Esophagus muscularis mucosa (tissue), 4 donors: ENCODE measurements at regions not wholly inside any gene's neighbourhood (a gene's known extent, or its start where the extent isn't known, plus 50 kb on each side); places are given as distances from the start of the nearest gene placed in this dataset.

Source experiments
- DNase-seq: peaks from one replicate; pipeline ENCODE4 v3.0.0-alpha.2; 2017; ENCODE audit errors: extremely low spot score
- H3K27ac ChIP-seq, 4 donors: fragments of 200-600 bp; sonication (generic); replicated peaks in 1 of 4; 1 replicate in 3 of 4; 2 replicates in 1 of 4; pipeline ENCODE4 v1.5.1; 2016 to 2019; ENCODE audit warnings: mild to moderate bottlenecking in 1 of 4
- H3K27me3 ChIP-seq, 4 donors: fragments of 200-600 bp; sonication (generic); one replicate each; pipeline versions ENCODE4 v1.5.1 to v1.6.0; 2016 to 2019
- H3K36me3 ChIP-seq, 4 donors: fragments of 200-600 bp; sonication (generic); one replicate each; pipeline ENCODE4 v1.5.1; 2016 to 2019
- H3K4me1 ChIP-seq, 4 donors: fragments of 200-600 bp; sonication (generic); one replicate each; pipeline ENCODE4 v1.5.1; 2016 to 2019
- H3K4me3 ChIP-seq, 4 donors: fragments of 200-600 bp; sonication (generic); 1 replicate in 2 of 4; 2 replicates in 2 of 4; pipeline ENCODE4 v1.5.1; 2016 to 2019; ENCODE audit warnings: mild to moderate bottlenecking in 4 of 4, moderate library complexity in 1 of 4
- H3K9me3 ChIP-seq, 4 donors: fragments of 200-600 bp; sonication (generic); 1 replicate in 3 of 4; 2 replicates in 1 of 4; pipeline ENCODE4 v1.5.1; 2016 to 2019
- EP300 ChIP-seq: sonication (generic); formaldehyde crosslinking; IDR thresholded peaks from one replicate; pipeline ENCODE4 v1.6.1; 2017; ENCODE audit warnings: antibody characterized with exemption
- POLR2A ChIP-seq: fragments of 450-650 bp; IDR thresholded peaks from one replicate; pipeline ENCODE4 v1.6.1; 2017; ENCODE audit warnings: antibody characterized with exemption, moderate library complexity, mild to moderate bottlenecking, low read depth
- POLR2AphosphoS5 ChIP-seq, 2 donors: sonication (generic); formaldehyde crosslinking; IDR thresholded peaks; one replicate each; pipeline ENCODE4 v1.6.1; 2017; ENCODE audit warnings: antibody characterized with exemption in 2 of 2
- WGBS: methylation state at CpG from one replicate; pipeline ENCODE4 v1.1.5; 2018; 5-methylcytosine and 5-hydroxymethylcytosine counted together
- intact Hi-C: fragments of 100-400 bp; cut with DNase I; formaldehyde crosslinking; loops from one replicate; pipeline ENCODE4 v1.15.1; 2023
- TF ChIP-seq, protein P1 (sequence below), 3 experiments: fragments of 200-600 bp in 2 of 3; fragments of 450-650 bp in 1 of 3; sonication (generic) in 2 of 3; IDR thresholded peaks; one replicate each; pipeline ENCODE4 v1.5.1; 2017 to 2019; ENCODE audit warnings: antibody characterized with exemption in 3 of 3, mild to moderate bottlenecking in 2 of 3, moderate library complexity in 1 of 3

DNA sequence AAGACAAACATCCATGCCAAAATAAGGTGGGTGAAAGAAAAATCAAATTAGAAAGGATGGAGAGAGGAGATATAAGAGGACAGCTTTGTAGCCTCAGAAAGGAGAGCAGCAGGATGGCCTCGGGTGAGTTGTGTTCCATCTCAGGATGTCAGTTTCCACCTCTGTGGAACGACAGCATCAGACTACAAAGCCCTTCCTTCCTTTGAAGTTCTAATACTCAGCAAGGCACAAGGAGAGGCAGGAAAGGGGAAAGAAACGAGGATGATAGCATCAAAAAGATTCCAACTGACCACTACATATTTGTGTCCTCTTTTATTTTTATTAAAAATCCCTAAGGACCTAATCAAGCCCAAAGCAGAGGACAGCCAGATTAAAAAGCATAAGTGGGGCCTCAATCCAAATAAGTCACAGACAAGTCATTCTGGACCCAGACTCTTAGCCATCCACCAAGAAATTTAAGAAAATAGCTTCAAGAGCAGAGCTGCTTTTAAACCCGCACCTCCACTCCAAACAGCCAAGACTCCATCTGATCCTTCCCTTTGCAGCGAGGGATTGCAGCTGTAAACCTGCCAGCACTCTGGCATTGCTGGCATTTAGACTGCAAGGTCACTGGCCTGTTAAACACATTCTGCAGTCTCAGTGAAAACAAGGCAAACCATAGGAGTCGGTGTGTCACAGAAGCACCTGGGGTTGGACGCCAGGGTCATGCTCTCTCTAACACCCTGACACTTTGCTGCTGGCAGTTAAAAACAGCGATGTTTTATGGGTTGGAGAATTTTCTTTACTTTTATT, 314.5 kb upstream of the CHAC2 start:
- WGBS: 53% methylated on average over 8 of the region's 8 CpGs
- no peaks in the 10 kb centered on the region for H3K36me3 ChIP-seq
- intact Hi-C loops: no loop called here
- no peak for DNase-seq
- H3K4me1 ChIP-seq: peaks cover 9 to 20% (median 11%) of the 10 kb centered on the region in 4 donors
- no peaks in the 10 kb centered on the region for H3K27me3 ChIP-seq
- TF ChIP-seq EP300 (no peak), POLR2A (no peak), POLR2AphosphoS5 (IDR thresholded peaks at IDR 0.05) (no peak)
- TF ChIP-seq, protein P1, sequence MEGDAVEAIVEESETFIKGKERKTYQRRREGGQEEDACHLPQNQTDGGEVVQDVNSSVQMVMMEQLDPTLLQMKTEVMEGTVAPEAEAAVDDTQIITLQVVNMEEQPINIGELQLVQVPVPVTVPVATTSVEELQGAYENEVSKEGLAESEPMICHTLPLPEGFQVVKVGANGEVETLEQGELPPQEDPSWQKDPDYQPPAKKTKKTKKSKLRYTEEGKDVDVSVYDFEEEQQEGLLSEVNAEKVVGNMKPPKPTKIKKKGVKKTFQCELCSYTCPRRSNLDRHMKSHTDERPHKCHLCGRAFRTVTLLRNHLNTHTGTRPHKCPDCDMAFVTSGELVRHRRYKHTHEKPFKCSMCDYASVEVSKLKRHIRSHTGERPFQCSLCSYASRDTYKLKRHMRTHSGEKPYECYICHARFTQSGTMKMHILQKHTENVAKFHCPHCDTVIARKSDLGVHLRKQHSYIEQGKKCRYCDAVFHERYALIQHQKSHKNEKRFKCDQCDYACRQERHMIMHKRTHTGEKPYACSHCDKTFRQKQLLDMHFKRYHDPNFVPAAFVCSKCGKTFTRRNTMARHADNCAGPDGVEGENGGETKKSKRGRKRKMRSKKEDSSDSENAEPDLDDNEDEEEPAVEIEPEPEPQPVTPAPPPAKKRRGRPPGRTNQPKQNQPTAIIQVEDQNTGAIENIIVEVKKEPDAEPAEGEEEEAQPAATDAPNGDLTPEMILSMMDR (IDR thresholded peaks at IDR 0.05): no peak
- no peak overlapping the region for H3K4me3 ChIP-seq
- no peak overlapping the region for H3K27ac ChIP-seq
- H3K9me3 ChIP-seq: no peaks in the 10 kb centered on the region

DNA sequence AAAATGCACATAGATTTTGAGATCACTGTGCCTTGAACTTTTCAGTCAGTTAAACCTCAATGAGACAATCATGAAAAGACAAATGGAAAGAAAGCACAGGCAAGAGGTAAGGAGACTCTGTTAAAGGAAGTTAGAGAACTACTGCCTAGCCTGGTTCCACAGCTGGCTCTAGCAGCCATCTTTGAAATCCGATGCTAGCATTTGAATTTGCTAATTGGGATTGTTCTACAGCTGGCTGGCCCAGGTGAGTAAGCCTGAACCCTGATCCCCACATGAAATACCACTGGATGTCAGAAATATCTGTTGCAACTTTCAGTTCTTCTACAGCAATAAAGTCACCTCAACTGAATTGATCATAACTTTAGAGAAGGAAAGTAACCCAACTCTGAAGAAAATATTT, 315.2 kb upstream of the CHAC2 start:
- H3K9me3 ChIP-seq: no peaks in the 10 kb centered on the region
- intact Hi-C loops: no loop called here
- 90% methylated on average over 1 of the region's 1 CpG for WGBS
- no peak overlapping the region for H3K27ac ChIP-seq
- H3K36me3 ChIP-seq: no peaks in the 10 kb centered on the region
- TF ChIP-seq POLR2A: no peak
- TF ChIP-seq POLR2AphosphoS5 (IDR thresholded peaks at IDR 0.05): no peak
- no peak for TF ChIP-seq EP300
- TF ChIP-seq, protein P1 (IDR thresholded peaks at IDR 0.05): no peak
- H3K4me3 ChIP-seq: no peak overlapping the region
- no peak for DNase-seq
- H3K4me1 ChIP-seq: peaks cover 9 to 27% (median 11%) of the 10 kb centered on the region in 4 donors
- no peaks in the 10 kb centered on the region for H3K27me3 ChIP-seq

DNA sequence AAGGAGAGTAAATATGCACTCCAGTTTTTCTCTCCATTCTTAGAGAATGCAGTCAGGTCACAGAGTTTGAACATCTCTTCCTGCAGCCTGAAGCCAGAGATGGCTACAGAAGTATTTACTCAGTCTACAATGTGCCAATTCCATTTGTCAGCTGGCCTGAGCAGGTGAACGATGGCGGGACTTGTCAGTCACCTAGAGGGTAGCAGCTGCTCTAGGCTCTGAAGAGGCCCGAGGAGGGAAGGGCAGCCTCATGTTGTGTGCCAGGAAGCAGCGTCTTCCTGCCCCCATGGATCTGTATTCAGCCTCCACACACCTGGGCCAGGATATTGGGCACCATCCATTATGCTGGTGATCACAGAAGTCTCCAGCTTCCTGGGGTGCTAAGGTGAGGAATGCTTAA, 316.7 kb upstream of the CHAC2 start:
- no peak overlapping the region for H3K4me3 ChIP-seq
- TF ChIP-seq POLR2AphosphoS5 (IDR thresholded peaks at IDR 0.05) (no peak), POLR2A (no peak), EP300 (no peak)
- TF ChIP-seq, protein P1 (IDR thresholded peaks at IDR 0.05): no peak
- H3K36me3 ChIP-seq: no peaks in the 10 kb centered on the region
- H3K27me3 ChIP-seq: no peaks in the 10 kb centered on the region
- no peak for DNase-seq
- intact Hi-C loops: no loop called here
- WGBS: 75% methylated on average over 3 of the region's 4 CpGs
- peaks cover 9 to 36% (median 11%) of the 10 kb centered on the region in 4 donors for H3K4me1 ChIP-seq
- no peaks in the 10 kb centered on the region for H3K9me3 ChIP-seq
- H3K27ac ChIP-seq: no peak overlapping the region

DNA sequence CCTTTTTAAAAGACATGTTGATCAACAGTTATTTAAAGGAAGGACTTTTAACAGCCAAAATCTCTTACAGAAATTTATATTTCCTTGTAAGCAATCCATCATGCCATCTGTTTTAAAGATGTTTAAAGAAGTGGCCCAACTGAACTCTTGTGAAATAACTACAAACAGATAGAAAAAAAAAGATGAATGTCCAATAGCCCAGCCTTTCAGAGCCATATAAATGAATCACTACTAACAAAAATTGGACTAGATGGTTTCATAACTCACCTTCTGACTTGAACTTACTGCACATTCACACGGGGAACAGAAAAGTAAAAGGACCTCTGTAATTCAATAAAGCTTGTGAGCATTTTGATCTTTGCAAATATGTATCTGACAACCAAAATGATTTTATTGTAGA, 319.0 kb upstream of the CHAC2 start:
- TF ChIP-seq EP300 (no peak), POLR2A (no peak), POLR2AphosphoS5 (IDR thresholded peaks at IDR 0.05) (no peak)
- TF ChIP-seq, protein P1 (IDR thresholded peaks at IDR 0.05): no peak
- H3K36me3 ChIP-seq: no peaks in the 10 kb centered on the region
- H3K4me3 ChIP-seq: no peak overlapping the region
- H3K4me1 ChIP-seq: peaks cover 7 to 33% (median 10%) of the 10 kb centered on the region in 4 donors
- no peak overlapping the region for H3K27ac ChIP-seq
- intact Hi-C loops: no loop called here
- 13% methylated on average over 1 of the region's 1 CpG for WGBS
- H3K27me3 ChIP-seq: no peaks in the 10 kb centered on the region
- DNase-seq: no peak
- H3K9me3 ChIP-seq: no peaks in the 10 kb centered on the region
